Left colon (tissue), 2 donors: ENCODE measurements at regions not wholly inside any gene's neighbourhood (a gene's known extent, or its start where the extent isn't known, plus 50 kb on each side); places are given as distances from the start of the nearest gene placed in this dataset.
A peak's percentile ranks its signal among the peaks of the same experiment; 100 is the strongest.
"Not testable (repeated sequence)": the region's sequence is repeated elsewhere in the genome, so short reads cannot be mapped to it uniquely, and the experiment has no call there.

Source experiments
- ATAC-seq: fragments of 200-7000 bp; cut with Tn5 transposase; one replicate; pipeline ENCODE4 v1.9.1; 2020; ENCODE audit warnings: mild to moderate bottlenecking, moderate library complexity
- DNase-seq, 2 donors: peaks; one replicate each; pipeline ENCODE4 v3.0.0-alpha.2; 2020
- intact Hi-C, 2 donors: fragments of 100-400 bp; cut with DNase I in 1 of 2; cut with micrococcal nuclease in 1 of 2; formaldehyde crosslinking; loops; one replicate each; pipeline versions ENCODE4 v1.11.2 to v1.14.0; 2022; cut with DNase I, micrococcal nuclease
- donor health status: DM: no; HTN: no; CAD: no.
- donor health status: DM: yes; HTN: yes; CAD: no.

- DNase-seq (no peak), ATAC-seq (no peak)
- intact Hi-C loops, result no loop called here
These were observed 226.6 kb upstream of the KAZN start for GRCh38 chr1:14371771-14372497.

- ATAC-seq, result no peak
- DNase-seq, result no peak
- intact Hi-C loops, result no loop called here
These were observed 226.0 kb upstream of the KAZN start for GRCh38 chr1:14372526-14372925.

DNA sequence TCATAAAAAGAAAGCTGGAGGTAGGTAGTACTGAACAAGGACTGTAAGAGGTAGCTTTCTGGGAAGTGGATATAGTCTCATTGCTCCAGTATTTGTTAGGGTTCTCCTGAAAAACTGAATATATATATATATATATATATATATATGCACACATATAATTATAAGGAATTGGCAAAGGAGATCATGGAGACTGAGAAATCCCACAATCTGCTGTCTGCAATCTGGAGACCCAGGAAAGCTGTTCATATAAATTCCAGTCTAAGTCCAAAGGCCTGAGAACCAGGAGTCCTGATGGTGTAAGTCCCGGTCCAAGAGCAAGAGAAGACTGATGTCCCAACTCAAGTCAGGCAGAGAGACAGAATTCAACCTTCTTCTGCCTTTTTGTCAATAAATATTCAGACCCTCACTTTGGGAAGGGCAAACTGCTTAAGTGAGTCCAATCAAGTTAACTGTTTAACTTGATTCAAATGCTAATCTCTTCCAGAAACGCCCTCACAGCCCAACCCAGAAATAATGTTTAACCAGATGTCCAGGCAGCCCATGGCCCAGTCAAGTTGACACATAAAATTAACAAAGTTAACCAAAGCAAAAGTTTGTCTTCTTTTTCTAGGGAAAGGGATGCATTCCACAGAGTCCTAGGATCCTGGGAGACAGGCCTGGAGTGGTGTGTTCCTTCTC lies 225.3 kb upstream of the KAZN start:
- intact Hi-C loops, result no loop called here
- peak; percentile 48 for ATAC-seq

DNA sequence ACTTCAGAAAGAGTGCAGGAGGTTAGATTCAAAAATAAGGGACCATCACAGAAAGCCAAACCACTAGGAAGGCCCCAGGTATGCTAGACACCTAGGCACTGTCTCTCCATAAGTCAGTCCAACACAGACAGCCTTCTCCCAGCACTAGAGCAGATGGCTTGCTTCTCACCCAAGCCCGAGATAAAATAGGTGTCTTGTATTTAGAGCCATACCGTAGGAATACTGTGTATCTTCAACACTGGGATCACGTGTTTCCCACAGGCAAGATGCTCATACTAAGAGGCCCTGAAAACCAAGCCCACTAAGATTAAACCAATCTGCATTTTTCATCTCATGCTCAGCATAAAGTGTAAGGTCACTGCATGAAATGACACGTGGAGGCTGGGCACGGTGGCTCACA lies 223.3 kb upstream of the KAZN start:
- DNase-seq (no peak), ATAC-seq (no peak)
- intact Hi-C loops, result no loop called here

More for the DNA sequence above, 225.3 kb upstream of the KAZN start:
- no peak for DNase-seq

DNA sequence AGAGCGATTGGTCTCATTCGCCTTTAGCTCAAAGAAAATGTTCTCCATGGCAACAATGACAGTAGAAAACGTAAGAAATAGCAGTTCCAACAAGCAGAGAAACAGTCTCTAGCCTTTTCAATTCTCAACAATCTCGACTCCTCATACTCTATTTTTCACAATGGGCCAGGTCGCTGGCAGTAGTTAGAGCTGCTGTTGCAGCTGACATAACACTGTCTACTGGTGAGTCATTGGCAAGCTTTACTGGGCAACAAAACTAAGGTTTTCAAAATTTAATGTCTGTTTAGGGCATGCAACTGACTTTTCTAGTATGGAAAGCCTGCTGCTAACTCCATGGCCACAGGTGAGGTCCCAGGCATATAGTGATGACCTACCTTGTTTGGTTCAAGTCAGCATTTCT lies 221.1 kb upstream of the KAZN start:
- intact Hi-C loops, result no loop called here
- ATAC-seq (no peak), DNase-seq (no peak)

- DNase-seq (no peak), ATAC-seq (no peak)
- intact Hi-C loops, result no loop called here
These were observed 218.1 kb upstream of the KAZN start for GRCh38 chr1:14380408-14380807.

DNA sequence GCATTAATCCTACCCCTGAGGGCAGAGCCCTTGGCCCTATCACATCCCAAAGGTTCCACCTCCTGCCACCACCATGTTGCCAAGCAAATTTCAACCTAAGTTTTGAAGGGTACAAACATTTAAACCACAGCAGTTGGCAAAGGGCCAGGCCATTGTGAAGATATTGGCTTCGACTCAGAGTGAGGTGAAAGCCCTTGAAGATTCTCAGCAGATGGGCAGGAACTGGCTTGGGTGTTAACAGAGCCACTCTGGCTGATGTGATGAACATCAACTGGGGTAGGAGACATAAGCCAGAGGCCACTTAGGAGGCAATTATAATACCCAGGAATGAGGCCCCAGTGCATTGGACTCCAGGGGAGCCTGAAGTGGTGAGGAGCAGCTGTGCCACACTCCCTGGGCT lies 207.7 kb upstream of the KAZN start:
- ATAC-seq, result no peak
- intact Hi-C loops, result no loop called here
- DNase-seq, result no peak

- ATAC-seq (no peak), DNase-seq (no peak)
- intact Hi-C loops, result no loop called here
These were observed 206.2 kb upstream of the KAZN start for GRCh38 chr1:14392161-14392858.

- DNase-seq (no peak), ATAC-seq (no peak)
- intact Hi-C loops, result no loop called here
These were observed 205.6 kb upstream of the KAZN start for GRCh38 chr1:14392859-14393365.

DNA sequence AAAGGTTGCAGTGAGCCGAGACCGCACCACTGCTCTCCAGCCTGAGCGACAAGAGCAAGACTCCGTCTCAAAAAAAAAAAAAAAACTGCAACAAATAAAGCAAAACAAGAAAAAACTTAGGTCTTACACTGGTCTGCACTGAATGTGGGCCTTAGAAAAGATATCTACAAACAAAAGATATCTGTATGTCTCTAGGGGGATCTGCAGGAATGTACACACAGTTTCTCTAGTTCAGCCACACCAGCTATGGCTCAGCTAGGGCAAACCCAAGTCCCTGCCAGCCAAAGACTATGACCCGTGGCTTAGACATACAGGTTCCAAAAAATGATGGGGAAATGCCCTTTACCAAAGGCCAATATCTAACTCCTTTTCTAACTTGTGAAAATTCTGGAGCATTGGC lies 202.4 kb upstream of the KAZN start:
- DNase-seq (no peak), ATAC-seq (no peak)
- intact Hi-C loops, result no loop called here

DNA sequence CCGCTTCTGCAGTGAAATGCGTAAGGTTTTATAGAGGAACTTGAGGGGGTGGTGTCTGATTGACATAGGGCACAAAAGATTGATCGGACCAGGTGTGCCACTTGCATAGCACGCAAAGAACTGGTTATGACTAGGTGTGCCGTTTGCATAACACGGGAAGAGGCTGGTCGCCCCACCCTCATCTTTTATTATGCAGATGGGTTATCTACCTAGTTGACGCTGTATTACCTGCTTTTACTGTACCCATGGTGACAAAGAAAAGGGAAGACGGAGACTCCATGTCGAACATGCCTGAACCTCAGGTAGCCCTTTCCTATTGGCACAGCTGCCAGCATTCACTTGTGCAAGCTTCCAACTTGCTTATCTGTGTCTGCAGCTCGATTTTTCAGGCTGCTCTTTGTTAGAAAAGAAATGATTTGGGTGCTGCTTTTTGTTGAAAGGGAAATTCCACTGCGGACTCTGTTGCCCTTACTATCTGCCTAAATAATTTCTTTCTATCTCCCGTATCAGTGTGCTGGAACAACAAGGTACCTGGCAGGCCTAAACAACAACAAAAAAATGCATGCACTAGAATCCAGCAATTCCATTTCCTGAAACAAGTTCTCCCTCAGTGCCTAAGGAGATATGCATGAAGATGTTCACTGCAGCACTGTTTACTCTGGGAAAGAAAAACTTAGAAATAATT lies 194.4 kb upstream of the KAZN start:
- intact Hi-C loops, result no loop called here
- ATAC-seq, result peak; percentile 100
- peak; percentile 38 to 68 for DNase-seq

DNA sequence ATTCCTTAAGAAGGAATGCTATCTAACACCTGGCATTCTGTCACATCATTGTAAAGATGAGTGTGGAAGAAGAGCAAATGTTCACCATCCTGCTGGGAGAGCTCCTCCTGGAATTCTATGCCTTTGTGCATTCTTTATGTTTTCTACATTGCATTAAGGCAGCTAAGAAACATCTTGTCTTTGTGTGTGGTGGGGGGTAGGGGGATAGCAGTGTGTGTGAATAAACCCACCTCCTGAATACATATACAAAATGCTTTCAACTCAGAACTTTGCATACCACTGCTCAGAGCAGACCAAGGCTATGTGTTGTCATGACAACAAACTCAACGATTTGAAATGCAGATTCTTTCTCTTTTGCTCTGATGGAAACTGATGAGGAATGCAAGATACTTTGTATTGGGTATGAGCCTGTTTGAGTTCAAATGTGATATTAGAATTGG lies 193.6 kb upstream of the KAZN start:
- DNase-seq (no peak), ATAC-seq (no peak)
- intact Hi-C loops, result no loop called here

GRCh38 chr1:14412235-14412634 lies 186.2 kb upstream of the KAZN start:
- ATAC-seq (no peak), DNase-seq (no peak)
- intact Hi-C loops, result no loop called here

GRCh38 chr1:14413819-14414490 lies 184.5 kb upstream of the KAZN start:
- intact Hi-C loops, result no loop called here
- ATAC-seq, result no peak
- DNase-seq, result no peak

GRCh38 chr1:14415396-14415795 lies 183.1 kb upstream of the KAZN start:
- no peak for ATAC-seq
- intact Hi-C loops, result no loop called here
- DNase-seq, result no peak

- intact Hi-C loops, DNase-seq, ATAC-seq: not testable (repeated sequence)
These were observed 178.7 kb upstream of the KAZN start for GRCh38 chr1:14419778-14420218.

- intact Hi-C loops, result no loop called here
- ATAC-seq (no peak), DNase-seq (no peak)
These were observed 177.8 kb upstream of the KAZN start for GRCh38 chr1:14420686-14421085.

GRCh38 chr1:14421295-14421976 lies 177.0 kb upstream of the KAZN start:
- intact Hi-C loops, result no loop called here
- DNase-seq (no peak), ATAC-seq (no peak)
